ENCODE measurements at regions not wholly inside any gene's neighbourhood (a gene's known extent, or its start where the extent isn't known, plus 50 kb on each side); places are given as distances from the start of the nearest gene placed in this dataset.
A peak's percentile ranks its signal among the peaks of the same experiment; 100 is the strongest.

GRCh38 chr15:75140080-75140879 is 61.4 kb upstream of the C15orf39 start (continued):
- TF ChIP-seq IKZF5 (CRISPR knock-in tag; IDR thresholded peaks at IDR 0.05) (peak; percentile 66; the same call in 1 of the 2 replicates), BCL3 (CRISPR knock-in tag; IDR thresholded peaks at IDR 0.05) (no peak; the same call in 1 of the 2 replicates), ASH2L (IDR thresholded peaks at IDR 0.05; ENCODE audit: insufficient read length, low read depth, low read length) (peak; percentile 54), ATF3 (CRISPR knock-in tag; IDR thresholded peaks at IDR 0.05) (no peak), MLX (CRISPR knock-in tag; IDR thresholded peaks at IDR 0.05) (0 out of 2 replicates have a peak, but pooled peaks have one; percentile 53), ZNF503 (CRISPR knock-in tag; IDR thresholded peaks at IDR 0.05) (peak; percentile 92; the same call in 1 of the 2 replicates), HOXD1 (CRISPR knock-in tag; IDR thresholded peaks at IDR 0.05) (peak; percentile 74; the same call in 1 of the 2 replicates), TP53 (CRISPR knock-in tag; conservative IDR thresholded peaks at IDR 0.05) (0 out of 2 replicates have a peak, but pooled peaks have one; percentile 33), ZNF256 (CRISPR knock-in tag; conservative IDR thresholded peaks at IDR 0.05) (no peak), SIN3B (IDR thresholded peaks at IDR 0.05; ENCODE audit: low read length) (no peak), ZNF713 (CRISPR knock-in tag; IDR thresholded peaks at IDR 0.05) (no peak), KDM3A (CRISPR knock-in tag; IDR thresholded peaks at IDR 0.05; ENCODE audit: low read depth) (peak; percentile 80; the same call in 1 of the 2 replicates), SRY (CRISPR knock-in tag; IDR thresholded peaks at IDR 0.05) (no peak), KLF16 (CRISPR knock-in tag; IDR thresholded peaks at IDR 0.05) (peak in 1 of 2 experiments; percentile 72; a peak in 2 of 4 replicates), ZC3H13 (CRISPR knock-in tag; IDR thresholded peaks at IDR 0.05) (no peak), REXO4 (CRISPR knock-in tag; IDR thresholded peaks at IDR 0.05; ENCODE audit: borderline replicate concordance) (no peak), ZBTB39 (CRISPR knock-in tag; IDR thresholded peaks at IDR 0.05) (no peak), HNRNPUL1 (IDR thresholded peaks at IDR 0.05; ENCODE audit: low read depth, low read length) (no peak), MBD4 (IDR thresholded peaks at IDR 0.05; ENCODE audit: borderline replicate concordance, low read length) (no peak), NFIB (CRISPR knock-in tag; IDR thresholded peaks at IDR 0.05; ENCODE audit: borderline replicate concordance) (no peak), NCOR1 (IDR thresholded peaks at IDR 0.05; ENCODE audit: borderline replicate concordance, low read length) (peak; percentile 73; the same call in 1 of the 2 replicates), PAF1 (CRISPR knock-in tag; IDR thresholded peaks at IDR 0.05) (no peak), ZNF674 (CRISPR knock-in tag; IDR thresholded peaks at IDR 0.05; ENCODE audit: low read depth) (no peak)

All from HepG2 (cell line).